ENCODE measurements at regions not wholly inside any gene's neighbourhood (a gene's known extent, or its start where the extent isn't known, plus 50 kb on each side); places are given as distances from the start of the nearest gene placed in this dataset.

- TF ChIP-seq CTCF (IDR thresholded peaks at IDR 0.05) (no peak), POLR2A (IDR thresholded peaks at IDR 0.05) (no peak)
Measured at GRCh38 chr14:45976001-45976400, 675.6 kb downstream of the RPL10L start.
